Thyroid gland (tissue), 4 donors: ENCODE measurements at regions not wholly inside any gene's neighbourhood (a gene's known extent, or its start where the extent isn't known, plus 50 kb on each side); places are given as distances from the start of the nearest gene placed in this dataset.

Experiments
- CTCF ChIP-seq, 6 experiments: fragments of 200-600 bp in 3 of 6; fragments of 450-650 bp in 3 of 6; sonication (generic) in 3 of 6; IDR thresholded peaks; one replicate each; pipeline ENCODE4 v1.5.1; 2016 to 2019; ENCODE audit warnings: antibody characterized with exemption in 6 of 6, mild to moderate bottlenecking in 2 of 6, inconsistent platforms in 1 of 6, moderate library complexity in 1 of 6
- POLR2A ChIP-seq, 2 donors: fragments of 450-650 bp; IDR thresholded peaks; one replicate each; pipeline ENCODE4 v1.6.1; 2017; ENCODE audit warnings: antibody characterized with exemption in 2 of 2, mild to moderate bottlenecking in 2 of 2, moderate library complexity in 1 of 2

GRCh38 chr6:98644063-98644462 is 190.3 kb upstream of the POU3F2 start:
- TF ChIP-seq CTCF (IDR thresholded peaks at IDR 0.05): no peak
- TF ChIP-seq POLR2A (IDR thresholded peaks at IDR 0.05): no peak
